IMR-90 (cell line): ENCODE measurements at regions not wholly inside any gene's neighbourhood (a gene's known extent, or its start where the extent isn't known, plus 50 kb on each side); places are given as distances from the start of the nearest gene placed in this dataset.

Experiments used
- ATAC-seq: fragments of 200-7000 bp; cut with Tn5 transposase; 2 replicates; pipeline ENCODE4 v1.9.1; 2020; ENCODE audit warnings: low read depth, mild to moderate bottlenecking, moderate library complexity
- BruUV-seq: library from RNA; stranded (reverse); fragments of 400-500 nt; replicated peaks from 2 replicates; lab custom pipeline; 2021; lab: Mats Ljungman, UMichigan
- CTCF ChIA-PET: fragments of 300-600 bp; formaldehyde crosslinking; extraction: SDS; loops from one replicate; lab custom pipeline; 2021; ENCODE audit warnings: antibody characterized with exemption; lab: Yijun Ruan, JAX
- POLR2A ChIA-PET: fragments of 300-600 bp; sonication (Branson Sonifier 250); formaldehyde crosslinking; loops from one replicate; lab custom pipeline; 2022; ENCODE audit warnings: antibody characterized with exemption; ENCODE audit not compliant: unreplicated experiment; lab: Charles Lee
- DNase-seq: peaks from one replicate; pipeline ENCODE4 v3.0.0; 2013
- H2AFZ ChIP-seq: replicated peaks from 2 replicates; pipeline ENCODE3; 2013; ENCODE audit warnings: low read length, mild to moderate bottlenecking; ENCODE audit not compliant: poor library complexity
- H2AK5ac ChIP-seq: 2 replicates; pipeline ENCODE4 v1.6.1; 2013; ENCODE audit warnings: low read depth, low read length, inconsistent platforms
- H2AK9ac ChIP-seq: replicated peaks from 2 replicates; pipeline ENCODE3; 2013; ENCODE audit warnings: mild to moderate bottlenecking, low read depth, low read length, moderate library complexity; ENCODE audit not compliant: poor library complexity
- H2BK120ac ChIP-seq: 2 replicates; pipeline ENCODE4 v1.6.1; 2013; ENCODE audit warnings: low read depth, low read length, inconsistent platforms
- H2BK15ac ChIP-seq: 3 replicates; pipeline ENCODE4 v1.6.1; 2013; ENCODE audit warnings: low read depth, low read length, inconsistent platforms
- H2BK20ac ChIP-seq: 2 replicates; pipeline ENCODE4 v1.6.1; 2013; ENCODE audit warnings: low read depth, mild to moderate bottlenecking, inconsistent platforms, low read length, moderate library complexity
- H2BK5ac ChIP-seq: 2 replicates; pipeline ENCODE4 v1.6.1; 2013; ENCODE audit warnings: mild to moderate bottlenecking, low read depth, low read length, inconsistent platforms; ENCODE audit not compliant: poor library complexity, severe bottlenecking
- H3K14ac ChIP-seq: replicated peaks from 2 replicates; pipeline ENCODE4 v1.6.1; 2013; ENCODE audit warnings: low read depth, low read length, inconsistent platforms
- H3K18ac ChIP-seq: 2 replicates; pipeline ENCODE4 v1.6.1; 2013; ENCODE audit warnings: low read depth, low read length, control low read depth
- H3K23ac ChIP-seq: 2 replicates; pipeline ENCODE4 v1.6.1; 2013; ENCODE audit warnings: low read depth, low read length, inconsistent platforms
- H3K27ac ChIP-seq: 2 replicates; pipeline ENCODE4 v1.5.1; 2013; ENCODE audit warnings: mild to moderate bottlenecking, control low read depth, low read length; ENCODE audit not compliant: insufficient read depth
- H3K27me3 ChIP-seq: 2 replicates; pipeline ENCODE4 v1.6.1; 2013; ENCODE audit warnings: low read length; ENCODE audit not compliant: control insufficient read depth, insufficient read depth
- H3K36me3 ChIP-seq: 2 replicates; pipeline ENCODE4 v1.6.1; 2013; ENCODE audit warnings: low read length, mixed read lengths; ENCODE audit not compliant: control insufficient read depth, insufficient read depth
- H3K4ac ChIP-seq: 2 replicates; pipeline ENCODE4 v1.6.1; 2013; ENCODE audit warnings: low read depth, low read length, inconsistent platforms
- H3K4me1 ChIP-seq: 2 replicates; pipeline ENCODE4 v1.6.1; 2013; ENCODE audit warnings: low read length, mixed read lengths; ENCODE audit not compliant: control insufficient read depth, insufficient read depth
- H3K4me2 ChIP-seq: 2 replicates; pipeline ENCODE4 v1.6.1; 2013; ENCODE audit warnings: low read depth, mild to moderate bottlenecking, control low read depth, low read length, moderate library complexity
- H3K4me3 ChIP-seq: 2 replicates; pipeline ENCODE4 v1.5.1; 2013; ENCODE audit warnings: low read depth, mild to moderate bottlenecking, control low read depth, low read length, moderate library complexity; ENCODE audit not compliant: insufficient read depth
- H3K56ac ChIP-seq: 2 replicates; pipeline ENCODE4 v1.6.1; 2013; ENCODE audit warnings: low read length, inconsistent platforms; ENCODE audit not compliant: insufficient read depth; ENCODE audit errors: extremely low read depth
- H3K79me1 ChIP-seq, 2 experiments: 2 replicates each; pipeline ENCODE4 v1.6.1; 2013; ENCODE audit warnings: low read length in 2 of 2, inconsistent platforms in 1 of 2, low read depth in 1 of 2
- H3K9ac ChIP-seq: 2 replicates; pipeline ENCODE4 v1.6.1; 2013; ENCODE audit warnings: low read depth, low read length, control low read depth
- H3K9me1 ChIP-seq: 2 replicates; pipeline ENCODE4 v1.6.1; 2013; ENCODE audit warnings: low read length, inconsistent platforms; ENCODE audit not compliant: insufficient read depth
- H3K9me3 ChIP-seq: 2 replicates; pipeline ENCODE4 v1.6.1; 2013; ENCODE audit warnings: low read length; ENCODE audit not compliant: control insufficient read depth, insufficient read depth
- H4K20me1 ChIP-seq: 2 replicates; pipeline ENCODE4 v1.6.1; 2013; ENCODE audit warnings: low read length, inconsistent platforms; ENCODE audit not compliant: insufficient read depth
- H4K5ac ChIP-seq: 2 replicates; pipeline ENCODE4 v1.6.1; 2013; ENCODE audit warnings: mild to moderate bottlenecking, low read depth, low read length, control low read depth
- H4K8ac ChIP-seq, 2 experiments: 2 replicates each; pipeline ENCODE4 v1.6.1; 2013; ENCODE audit warnings: low read depth in 2 of 2, low read length in 2 of 2, control low read depth in 1 of 2, inconsistent platforms in 1 of 2
- H4K91ac ChIP-seq: 2 replicates; pipeline ENCODE4 v1.6.1; 2013; ENCODE audit warnings: low read depth, low read length, inconsistent platforms; ENCODE audit not compliant: insufficient read depth
- BHLHE40 ChIP-seq: fragments of 150-350 bp; IDR thresholded peaks from 2 replicates; pipeline ENCODE4 v1.6.1; 2016; ENCODE audit warnings: mild to moderate bottlenecking, low read depth, low read length
- CEBPB ChIP-seq: IDR thresholded peaks from 2 replicates; pipeline ENCODE4 v1.6.1; 2012; ENCODE audit warnings: low read depth, low read length, improper control_type of control experiment
- CHD1 ChIP-seq: IDR thresholded peaks from 2 replicates; pipeline ENCODE4 v1.6.1; 2012; ENCODE audit warnings: low read depth, low read length, improper control_type of control experiment
- FOS ChIP-seq: fragments of 150-350 bp; IDR thresholded peaks from 2 replicates; pipeline ENCODE4 v1.6.1; 2016; ENCODE audit warnings: low read depth, low read length
- MAFK ChIP-seq: IDR thresholded peaks from 2 replicates; pipeline ENCODE4 v1.6.1; 2012; ENCODE audit warnings: low read depth, low read length, improper control_type of control experiment
- MAZ ChIP-seq: IDR thresholded peaks from 2 replicates; pipeline ENCODE4 v1.6.1; 2012; ENCODE audit warnings: low read depth, mild to moderate bottlenecking, low read length, improper control_type of control experiment, moderate library complexity, borderline replicate concordance
- MXI1 ChIP-seq: IDR thresholded peaks from 2 replicates; pipeline ENCODE4 v1.6.1; 2012; ENCODE audit warnings: low read depth, mild to moderate bottlenecking, low read length, moderate library complexity, borderline replicate concordance
- NFE2L2 ChIP-seq: fragments of 150-350 bp; IDR thresholded peaks from 2 replicates; pipeline ENCODE4 v1.6.1; 2016; ENCODE audit warnings: low read depth, mild to moderate bottlenecking, low read length
- POLR2A ChIP-seq: IDR thresholded peaks from 2 replicates; pipeline ENCODE4 v1.6.1; 2012; ENCODE audit warnings: mild to moderate bottlenecking, low read depth, low read length
- RAD21 ChIP-seq: IDR thresholded peaks from 2 replicates; pipeline ENCODE4 v1.6.1; 2012; ENCODE audit warnings: low read length, improper control_type of control experiment
- RCOR1 ChIP-seq: IDR thresholded peaks from 2 replicates; pipeline ENCODE4 v1.6.1; 2012; ENCODE audit warnings: mild to moderate bottlenecking, low read length, improper control_type of control experiment; ENCODE audit not compliant: insufficient replicate concordance
- RFX5 ChIP-seq: IDR thresholded peaks from 2 replicates; pipeline ENCODE4 v1.8.0; 2012; ENCODE audit warnings: low read depth, mild to moderate bottlenecking, low read length, moderate library complexity
- SMC3 ChIP-seq: fragments of 150-350 bp; IDR thresholded peaks from 2 replicates; pipeline ENCODE4 v1.6.1; 2016; ENCODE audit warnings: low read depth, mild to moderate bottlenecking, antibody characterized with exemption, low read length, moderate library complexity
- WGBS, 2 experiments: methylation state at CpG; one replicate each; pipeline versions ENCODE4 v1.1.5 to v1.1.7; 2013; ENCODE audit warnings: missing lambda C conversion rate in 2 of 2; ENCODE audit not compliant: insufficient read length in 1 of 2; ENCODE audit errors: extremely low coverage in 2 of 2; 5-methylcytosine and 5-hydroxymethylcytosine counted together
- dilution Hi-C: fragments of 300-500 bp; cut with HindIII; formaldehyde crosslinking; loops from one replicate; pipeline ENCODE4 v1.14.3; 2018; ENCODE audit warnings: low sequenced_read_pairs; ENCODE audit not compliant: unreplicated experiment
- in situ Hi-C: fragments of 300-500 bp; cut with MboI; formaldehyde crosslinking; loops from 3 replicates; pipeline ENCODE4 v1.14.3; 2019; ENCODE audit warnings: low sequenced_read_pairs, inconsistent platforms, mixed read lengths
- intact Hi-C: fragments of 100-400 bp; cut with micrococcal nuclease; formaldehyde crosslinking; loops from 2 replicates; pipeline ENCODE4 v1.10.0; 2022
- TF ChIP-seq, protein P1 (sequence below): fragments of 150-350 bp; IDR thresholded peaks from 2 replicates; pipeline ENCODE4 v1.6.1; 2016; ENCODE audit warnings: low read depth, mild to moderate bottlenecking, low read length, moderate library complexity, borderline replicate concordance
- TF ChIP-seq, protein P2 (sequence below): conservative IDR thresholded peaks from 2 replicates; pipeline ENCODE4 v1.5.1; 2012; ENCODE audit warnings: mild to moderate bottlenecking, low read depth, low read length, improper control_type of control experiment
- TF ChIP-seq, protein P3 (sequence below): fragments of 150-350 bp; IDR thresholded peaks from 2 replicates; pipeline ENCODE4 v1.6.1; 2017; ENCODE audit warnings: mild to moderate bottlenecking, antibody characterized with exemption, low read length, low read depth

DNA sequence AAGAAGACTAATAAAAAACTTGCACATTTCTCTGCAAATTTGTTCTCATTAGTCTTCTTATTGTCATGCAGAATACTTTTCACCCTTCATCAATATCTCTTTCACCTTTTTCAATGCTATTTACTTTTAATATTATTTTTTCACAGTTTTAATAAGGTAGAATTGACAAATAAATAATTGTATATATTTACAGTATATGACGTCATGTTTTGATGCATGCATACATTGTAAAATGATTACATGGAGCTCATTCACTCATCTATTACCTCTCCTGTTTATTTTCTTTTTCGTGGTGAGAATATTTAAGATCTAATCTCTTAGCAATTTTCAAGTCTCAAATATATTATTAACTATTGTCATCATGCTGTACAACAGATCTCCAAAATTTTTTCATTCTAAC is 658.2 kb upstream of the MKI67 start:
- BruUV-seq: no TSS peak

More for the DNA sequence above, 658.2 kb upstream of the MKI67 start:
- Histone ChIP-seq H3K9me3 (peaks cover 4% of the 10 kb centered on the region), H3K18ac (no peak overlapping the region), H3K27ac (no peak overlapping the region), H2BK20ac (no peak overlapping the region), H3K14ac (no peak overlapping the region), H2BK15ac (no peak overlapping the region), H3K4me2 (no peak overlapping the region), H4K5ac (no peak overlapping the region), H2BK120ac (no peak overlapping the region), H2AFZ (no peak overlapping the region), H3K4ac (no peak overlapping the region), H2AK9ac (no peak overlapping the region), H2AK5ac (no peak overlapping the region), H4K20me1 (no peaks in the 10 kb centered on the region), H3K56ac (no peak overlapping the region), H3K79me1 (no peaks in the 10 kb centered on the region), H4K8ac (no peak overlapping the region), H3K36me3 (no peaks in the 10 kb centered on the region), H3K4me3 (no peak overlapping the region), H4K91ac (no peak overlapping the region), H3K23ac (no peak overlapping the region), H3K9me1 (no peaks in the 10 kb centered on the region), H3K9ac (no peak overlapping the region), H2BK5ac (no peak overlapping the region), H3K4me1 (no peaks in the 10 kb centered on the region), H3K27me3 (no peaks in the 10 kb centered on the region)
- ChIA-PET POLR2A (no interaction called here), CTCF (no interaction called here)
- no peak for TF ChIP-seq CHD1
- TF ChIP-seq NFE2L2: no peak
- TF ChIP-seq MAFK: no peak
- no peak for TF ChIP-seq RFX5
- TF ChIP-seq POLR2A: no peak
- TF ChIP-seq FOS: no peak
- TF ChIP-seq RAD21: no peak
- TF ChIP-seq RCOR1: no peak
- TF ChIP-seq, protein P1, sequence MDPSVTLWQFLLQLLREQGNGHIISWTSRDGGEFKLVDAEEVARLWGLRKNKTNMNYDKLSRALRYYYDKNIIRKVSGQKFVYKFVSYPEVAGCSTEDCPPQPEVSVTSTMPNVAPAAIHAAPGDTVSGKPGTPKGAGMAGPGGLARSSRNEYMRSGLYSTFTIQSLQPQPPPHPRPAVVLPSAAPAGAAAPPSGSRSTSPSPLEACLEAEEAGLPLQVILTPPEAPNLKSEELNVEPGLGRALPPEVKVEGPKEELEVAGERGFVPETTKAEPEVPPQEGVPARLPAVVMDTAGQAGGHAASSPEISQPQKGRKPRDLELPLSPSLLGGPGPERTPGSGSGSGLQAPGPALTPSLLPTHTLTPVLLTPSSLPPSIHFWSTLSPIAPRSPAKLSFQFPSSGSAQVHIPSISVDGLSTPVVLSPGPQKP: no peak
- TF ChIP-seq, protein P2, sequence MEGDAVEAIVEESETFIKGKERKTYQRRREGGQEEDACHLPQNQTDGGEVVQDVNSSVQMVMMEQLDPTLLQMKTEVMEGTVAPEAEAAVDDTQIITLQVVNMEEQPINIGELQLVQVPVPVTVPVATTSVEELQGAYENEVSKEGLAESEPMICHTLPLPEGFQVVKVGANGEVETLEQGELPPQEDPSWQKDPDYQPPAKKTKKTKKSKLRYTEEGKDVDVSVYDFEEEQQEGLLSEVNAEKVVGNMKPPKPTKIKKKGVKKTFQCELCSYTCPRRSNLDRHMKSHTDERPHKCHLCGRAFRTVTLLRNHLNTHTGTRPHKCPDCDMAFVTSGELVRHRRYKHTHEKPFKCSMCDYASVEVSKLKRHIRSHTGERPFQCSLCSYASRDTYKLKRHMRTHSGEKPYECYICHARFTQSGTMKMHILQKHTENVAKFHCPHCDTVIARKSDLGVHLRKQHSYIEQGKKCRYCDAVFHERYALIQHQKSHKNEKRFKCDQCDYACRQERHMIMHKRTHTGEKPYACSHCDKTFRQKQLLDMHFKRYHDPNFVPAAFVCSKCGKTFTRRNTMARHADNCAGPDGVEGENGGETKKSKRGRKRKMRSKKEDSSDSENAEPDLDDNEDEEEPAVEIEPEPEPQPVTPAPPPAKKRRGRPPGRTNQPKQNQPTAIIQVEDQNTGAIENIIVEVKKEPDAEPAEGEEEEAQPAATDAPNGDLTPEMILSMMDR: no peak
- no peak for TF ChIP-seq MAZ
- no peak for TF ChIP-seq CEBPB
- no peak for TF ChIP-seq SMC3
- TF ChIP-seq MXI1: no peak
- TF ChIP-seq, protein P3, sequence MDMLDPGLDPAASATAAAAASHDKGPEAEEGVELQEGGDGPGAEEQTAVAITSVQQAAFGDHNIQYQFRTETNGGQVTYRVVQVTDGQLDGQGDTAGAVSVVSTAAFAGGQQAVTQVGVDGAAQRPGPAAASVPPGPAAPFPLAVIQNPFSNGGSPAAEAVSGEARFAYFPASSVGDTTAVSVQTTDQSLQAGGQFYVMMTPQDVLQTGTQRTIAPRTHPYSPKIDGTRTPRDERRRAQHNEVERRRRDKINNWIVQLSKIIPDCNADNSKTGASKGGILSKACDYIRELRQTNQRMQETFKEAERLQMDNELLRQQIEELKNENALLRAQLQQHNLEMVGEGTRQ: no peak
- no peak for TF ChIP-seq BHLHE40
- in situ Hi-C loops: no loop called here
- intact Hi-C loops: no loop called here
- WGBS, 2 experiments: no CpG with 5 or more reads among the region's 2 CpGs
- dilution Hi-C loops: no loop called here
- DNase-seq (no peak), ATAC-seq (no peak)
